GM06990 (cell line): ENCODE measurements at regions not wholly inside any gene's neighbourhood (a gene's known extent, or its start where the extent isn't known, plus 50 kb on each side); places are given as distances from the start of the nearest gene placed in this dataset.

ENCODE experiments used
- DNase-seq: peaks from one replicate; pipeline ENCODE4 v3.0.0-alpha.2; 2011; ENCODE audit not compliant: insufficient read length; ENCODE audit errors: extremely low read depth
- H3K27me3 ChIP-seq: replicated peaks from 2 replicates; pipeline ENCODE4 v1.6.0; 2011; ENCODE audit warnings: low read length; ENCODE audit not compliant: control insufficient read depth, insufficient read depth
- H3K36me3 ChIP-seq: 2 replicates; pipeline ENCODE4 v1.5.1; 2011; ENCODE audit warnings: low read length; ENCODE audit not compliant: control insufficient read depth, insufficient read depth
- H3K4me3 ChIP-seq: replicated peaks from 2 replicates; pipeline ENCODE4 v1.5.1; 2011; ENCODE audit warnings: low read depth, mild to moderate bottlenecking, control low read depth, low read length
- CTCF ChIP-seq: IDR thresholded peaks from 2 replicates; pipeline ENCODE4 v1.5.1; 2011; ENCODE audit warnings: low read length, control low read depth, mild to moderate bottlenecking, inconsistent platforms; ENCODE audit not compliant: insufficient read depth, poor library complexity, severe bottlenecking

GRCh38 chr6:88376768-88377387, 210.7 kb upstream of the CNR1 start:
- no peak overlapping the region for H3K4me3 ChIP-seq
- no peak for TF ChIP-seq CTCF
- DNase-seq = no peak

GRCh38 chr6:88376197-88376596, 210.1 kb upstream of the CNR1 start:
- DNase-seq = no peak

More at GRCh38 chr6:88376768-88377387, 210.7 kb upstream of the CNR1 start:
- no peaks in the 10 kb centered on the region for H3K36me3 ChIP-seq
- no peaks in the 10 kb centered on the region for H3K27me3 ChIP-seq

GRCh38 chr6:88374553-88374952, 208.4 kb upstream of the CNR1 start:
- no peak for TF ChIP-seq CTCF
- no peaks in the 10 kb centered on the region for H3K36me3 ChIP-seq
- no peak overlapping the region for H3K4me3 ChIP-seq
- DNase-seq = no peak
- no peaks in the 10 kb centered on the region for H3K27me3 ChIP-seq

More at GRCh38 chr6:88376197-88376596, 210.1 kb upstream of the CNR1 start:
- TF ChIP-seq CTCF = no peak
- Histone ChIP-seq H3K27me3 (no peaks in the 10 kb centered on the region), H3K4me3 (no peak overlapping the region), H3K36me3 (no peaks in the 10 kb centered on the region)

- no peak overlapping the region for H3K4me3 ChIP-seq
- no peak for TF ChIP-seq CTCF
- DNase-seq = no peak
- no peaks in the 10 kb centered on the region for H3K36me3 ChIP-seq
- H3K27me3 ChIP-seq = no peaks in the 10 kb centered on the region
Observed at GRCh38 chr6:88371480-88371879, 205.3 kb upstream of the CNR1 start.

GRCh38 chr6:88370127-88370710, 204.1 kb upstream of the CNR1 start:
- Histone ChIP-seq H3K27me3 (no peaks in the 10 kb centered on the region), H3K4me3 (no peak overlapping the region), H3K36me3 (no peaks in the 10 kb centered on the region)
- no peak for DNase-seq
- no peak for TF ChIP-seq CTCF
